GM23248 (cell line): ENCODE measurements at regions not wholly inside any gene's neighbourhood (a gene's known extent, or its start where the extent isn't known, plus 50 kb on each side); places are given as distances from the start of the nearest gene placed in this dataset.

Source experiments
- EZH2 ChIP-seq: fragments of 200-600 bp; sonication (generic); IDR thresholded peaks from 2 replicates; pipeline ENCODE4 v1.6.1; 2018; ENCODE audit warnings: antibody characterized with exemption, mild to moderate bottlenecking; ENCODE audit not compliant: insufficient read depth, poor library complexity, severe bottlenecking
- EZH2phosphoT487 ChIP-seq: fragments of 200-600 bp; sonication (generic); IDR thresholded peaks from 2 replicates; pipeline ENCODE4 v1.6.1; 2018; ENCODE audit warnings: antibody characterized with exemption, moderate library complexity, mild to moderate bottlenecking, low read depth; ENCODE audit not compliant: insufficient read depth

GRCh38 chrX:22686138-22686541, 313.6 kb upstream of the DDX53 start:
- TF ChIP-seq EZH2phosphoT487 (no peak), EZH2 (no peak)
